Suprapubic skin (tissue), 4 donors: ENCODE measurements at regions not wholly inside any gene's neighbourhood (a gene's known extent, or its start where the extent isn't known, plus 50 kb on each side); places are given as distances from the start of the nearest gene placed in this dataset.
"Not testable (repeated sequence)": the region's sequence is repeated elsewhere in the genome, so short reads cannot be mapped to it uniquely, and the experiment has no call there.

ENCODE experiments used
- EP300 ChIP-seq: sonication (generic); formaldehyde crosslinking; IDR thresholded peaks from one replicate; pipeline ENCODE4 v1.6.1; 2017; ENCODE audit warnings: antibody characterized with exemption
- POLR2AphosphoS5 ChIP-seq, 3 donors: sonication (generic); formaldehyde crosslinking; IDR thresholded peaks; one replicate each; pipeline ENCODE4 v1.6.1; 2017; ENCODE audit warnings: antibody characterized with exemption in 3 of 3
- TF ChIP-seq, protein P1 (sequence below), 2 donors: fragments of 200-600 bp in 1 of 2; fragments of 450-650 bp in 1 of 2; sonication (generic) in 1 of 2; IDR thresholded peaks; one replicate each; pipeline ENCODE4 v1.5.1; 2016 to 2019; ENCODE audit warnings: antibody characterized with exemption in 2 of 2, mild to moderate bottlenecking in 1 of 2, moderate library complexity in 1 of 2

DNA sequence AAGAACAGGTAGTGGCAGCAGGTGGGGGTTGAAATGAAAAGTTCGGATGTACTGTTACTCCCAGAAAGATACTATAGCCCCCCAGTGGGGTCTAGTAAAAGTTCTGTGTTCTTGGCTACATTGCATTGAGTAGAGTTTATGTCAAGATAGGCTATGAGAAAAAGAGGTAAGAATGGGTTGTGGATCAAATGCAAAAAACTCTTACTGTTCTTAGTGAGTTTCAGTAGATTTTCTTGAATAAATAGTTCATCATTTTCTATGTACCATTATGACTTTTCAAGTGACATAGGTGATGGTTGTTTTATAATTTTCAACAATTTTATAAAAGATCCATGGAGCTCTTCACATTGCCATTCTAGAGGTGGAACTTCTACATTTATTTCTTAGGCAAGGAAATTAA, 165.4 kb downstream of the USP22 start:
- TF ChIP-seq, protein P1, sequence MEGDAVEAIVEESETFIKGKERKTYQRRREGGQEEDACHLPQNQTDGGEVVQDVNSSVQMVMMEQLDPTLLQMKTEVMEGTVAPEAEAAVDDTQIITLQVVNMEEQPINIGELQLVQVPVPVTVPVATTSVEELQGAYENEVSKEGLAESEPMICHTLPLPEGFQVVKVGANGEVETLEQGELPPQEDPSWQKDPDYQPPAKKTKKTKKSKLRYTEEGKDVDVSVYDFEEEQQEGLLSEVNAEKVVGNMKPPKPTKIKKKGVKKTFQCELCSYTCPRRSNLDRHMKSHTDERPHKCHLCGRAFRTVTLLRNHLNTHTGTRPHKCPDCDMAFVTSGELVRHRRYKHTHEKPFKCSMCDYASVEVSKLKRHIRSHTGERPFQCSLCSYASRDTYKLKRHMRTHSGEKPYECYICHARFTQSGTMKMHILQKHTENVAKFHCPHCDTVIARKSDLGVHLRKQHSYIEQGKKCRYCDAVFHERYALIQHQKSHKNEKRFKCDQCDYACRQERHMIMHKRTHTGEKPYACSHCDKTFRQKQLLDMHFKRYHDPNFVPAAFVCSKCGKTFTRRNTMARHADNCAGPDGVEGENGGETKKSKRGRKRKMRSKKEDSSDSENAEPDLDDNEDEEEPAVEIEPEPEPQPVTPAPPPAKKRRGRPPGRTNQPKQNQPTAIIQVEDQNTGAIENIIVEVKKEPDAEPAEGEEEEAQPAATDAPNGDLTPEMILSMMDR (IDR thresholded peaks at IDR 0.05) = not testable (repeated sequence)
- TF ChIP-seq EP300; POLR2AphosphoS5 (IDR thresholded peaks at IDR 0.05): not testable (repeated sequence)
